PC-3 (cell line): ENCODE measurements at regions not wholly inside any gene's neighbourhood (a gene's known extent, or its start where the extent isn't known, plus 50 kb on each side); places are given as distances from the start of the nearest gene placed in this dataset.

Experiments used
- ATAC-seq: fragments of 200-7000 bp; cut with Tn5 transposase; 2 replicates; pipeline ENCODE4 v1.9.1; 2020; ENCODE audit warnings: mild to moderate bottlenecking, moderate library complexity
- BruUV-seq: library from RNA; stranded (reverse); fragments of 400-500 nt; replicated peaks from 2 replicates; lab custom pipeline; 2021; lab: Mats Ljungman, UMichigan
- CTCF ChIA-PET: fragments of 300-600 bp; sonication (Branson Sonifier 250); formaldehyde crosslinking; loops from one replicate; lab custom pipeline; 2022; ENCODE audit warnings: antibody characterized with exemption; lab: Charles Lee
- POLR2A ChIA-PET: fragments of 300-600 bp; sonication (Branson Sonifier 250); formaldehyde crosslinking; loops from one replicate; lab custom pipeline; 2022; ENCODE audit warnings: antibody characterized with exemption; ENCODE audit not compliant: unreplicated experiment; lab: Charles Lee
- DNase-seq: peaks from one replicate; pipeline ENCODE4 v3.0.0-alpha.2; 2015
- H2AFZ ChIP-seq: fragments of 300-600 bp; sonication (generic); 2 replicates; pipeline ENCODE4 v1.6.0; 2016; ENCODE audit warnings: antibody characterized with exemption, low read length
- H3F3A ChIP-seq: fragments of 300-600 bp; sonication (generic); one replicate; pipeline ENCODE4 v1.6.0; 2017; ENCODE audit warnings: antibody characterized with exemption, low read length, control low read depth, mild to moderate bottlenecking; ENCODE audit not compliant: unreplicated experiment
- H3K27ac ChIP-seq: fragments of 300-600 bp; sonication (generic); 2 replicates; pipeline ENCODE4 v1.5.1; 2016; ENCODE audit warnings: mild to moderate bottlenecking, low read length
- H3K27me3 ChIP-seq: fragments of 300-600 bp; sonication (generic); 2 replicates; pipeline ENCODE4 v1.6.1; 2016; ENCODE audit warnings: low read length, mixed read lengths
- H3K36me3 ChIP-seq: fragments of 300-600 bp; sonication (generic); 2 replicates; pipeline ENCODE4 v1.6.1; 2016; ENCODE audit warnings: low read depth, mixed run types, low read length, mixed read lengths
- H3K4me1 ChIP-seq: fragments of 300-600 bp; sonication (generic); 2 replicates; pipeline ENCODE4 v1.5.1; 2016; ENCODE audit warnings: low read length; ENCODE audit not compliant: insufficient read depth
- H3K4me2 ChIP-seq: fragments of 300-600 bp; sonication (generic); 2 replicates; pipeline ENCODE4 v1.6.0; 2016; ENCODE audit warnings: low read length
- H3K4me3 ChIP-seq: fragments of 300-600 bp; sonication (generic); 2 replicates; pipeline ENCODE4 v1.5.1; 2016; ENCODE audit warnings: mild to moderate bottlenecking, low read length, mixed read lengths
- H3K79me2 ChIP-seq: fragments of 300-600 bp; sonication (generic); 2 replicates; pipeline ENCODE4 v1.6.1; 2017; ENCODE audit warnings: low read length, mixed read lengths
- H3K9ac ChIP-seq: fragments of 300-600 bp; sonication (generic); 2 replicates; pipeline ENCODE4 v1.6.0; 2016; ENCODE audit warnings: mild to moderate bottlenecking, low read length
- H3K9me2 ChIP-seq: fragments of 300-600 bp; sonication (generic); replicated peaks from 2 replicates; pipeline ENCODE4 v1.6.1; 2016; ENCODE audit warnings: mixed run types, low read length, mixed read lengths
- H3K9me3 ChIP-seq: fragments of 300-600 bp; sonication (generic); 2 replicates; pipeline ENCODE4 v1.6.1; 2016; ENCODE audit warnings: low read length, mixed read lengths
- H4K20me1 ChIP-seq: fragments of 300-600 bp; sonication (generic); 2 replicates; pipeline ENCODE4 v1.6.1; 2016; ENCODE audit warnings: low read length, mixed read lengths
- CTCF ChIP-seq: fragments of 300-600 bp; sonication (generic); conservative IDR thresholded peaks from 2 replicates; pipeline ENCODE4 v1.5.1; 2017; ENCODE audit warnings: antibody characterized with exemption, low read depth, mild to moderate bottlenecking, low read length
- EZH2 ChIP-seq: fragments of 300-600 bp; sonication (generic); IDR thresholded peaks from one replicate; pipeline ENCODE4 v1.6.1; 2017; ENCODE audit warnings: antibody characterized with exemption, mild to moderate bottlenecking, low read length; ENCODE audit not compliant: unreplicated experiment
- EZH2phosphoT487 ChIP-seq: fragments of 300-600 bp; sonication (generic); IDR thresholded peaks from 2 replicates; pipeline ENCODE4 v1.6.1; 2018; ENCODE audit warnings: mild to moderate bottlenecking, antibody characterized with exemption, low read length, borderline replicate concordance
- intact Hi-C: fragments of 100-400 bp; cut with micrococcal nuclease; formaldehyde crosslinking; loops from 2 replicates; pipeline ENCODE4 v1.9.0; 2023

DNA sequence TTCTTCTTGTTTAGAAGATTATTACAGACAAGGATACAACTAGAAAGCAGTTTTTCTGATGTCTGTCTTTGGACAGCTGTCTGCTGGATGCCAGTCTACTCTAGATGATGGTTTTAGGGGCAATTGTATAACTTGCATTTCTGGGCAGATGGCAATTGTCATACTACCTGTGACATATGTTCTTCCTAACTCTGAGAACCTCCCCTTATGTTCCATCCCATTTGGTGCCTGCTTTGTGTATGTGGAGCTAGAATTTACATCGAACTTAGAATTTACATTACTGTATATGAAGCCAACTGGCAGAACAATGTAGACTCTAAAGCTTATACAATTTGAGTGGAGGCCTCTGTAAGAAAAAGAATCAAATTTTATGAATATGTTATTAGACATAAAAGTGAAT, 430.2 kb upstream of the SEL1L start:
- intact Hi-C loops: no loop called here
- Histone ChIP-seq H3K4me1 (no peaks in the 10 kb centered on the region), H3K27me3 (no peaks in the 10 kb centered on the region), H3K9me2 (no peaks in the 10 kb centered on the region), H3K79me2 (no peaks in the 10 kb centered on the region), H3K36me3 (no peaks in the 10 kb centered on the region), H3K9ac (no peak overlapping the region), H3F3A (no peaks in the 10 kb centered on the region), H3K9me3 (peaks cover 9% of the 10 kb centered on the region), H3K27ac (no peak overlapping the region), H4K20me1 (no peaks in the 10 kb centered on the region), H2AFZ (no peak overlapping the region), H3K4me3 (no peak overlapping the region), H3K4me2 (no peak overlapping the region)
- DNase-seq: no peak
- no peak for TF ChIP-seq EZH2phosphoT487
- TF ChIP-seq CTCF: no peak
- TF ChIP-seq EZH2: no peak
- ChIA-PET CTCF (no interaction called here), POLR2A (no interaction called here)
- no peak for ATAC-seq
- no TSS peak for BruUV-seq

- intact Hi-C loops: no loop called here
- TF ChIP-seq EZH2 (no peak), EZH2phosphoT487 (no peak), CTCF (no peak)
- H3K4me3 ChIP-seq: no peak overlapping the region
- no peaks in the 10 kb centered on the region for H3K9me2 ChIP-seq
- H3K4me2 ChIP-seq: no peak overlapping the region
- no TSS peak for BruUV-seq
- H3K36me3 ChIP-seq: no peaks in the 10 kb centered on the region
- no peak overlapping the region for H3K9ac ChIP-seq
- CTCF ChIA-PET: no interaction called here
- H2AFZ ChIP-seq: no peak overlapping the region
- H3K27ac ChIP-seq: no peak overlapping the region
- POLR2A ChIA-PET: no interaction called here
- no peaks in the 10 kb centered on the region for H3K27me3 ChIP-seq
- H4K20me1 ChIP-seq: no peaks in the 10 kb centered on the region
- ATAC-seq (no peak), DNase-seq (no peak)
- no peaks in the 10 kb centered on the region for H3F3A ChIP-seq
- H3K9me3 ChIP-seq: peaks cover 12% of the 10 kb centered on the region
- H3K4me1 ChIP-seq: no peaks in the 10 kb centered on the region
- H3K79me2 ChIP-seq: no peaks in the 10 kb centered on the region
Observed at GRCh38 chr14:81970307-81970706, 436.7 kb upstream of the SEL1L start.

DNA sequence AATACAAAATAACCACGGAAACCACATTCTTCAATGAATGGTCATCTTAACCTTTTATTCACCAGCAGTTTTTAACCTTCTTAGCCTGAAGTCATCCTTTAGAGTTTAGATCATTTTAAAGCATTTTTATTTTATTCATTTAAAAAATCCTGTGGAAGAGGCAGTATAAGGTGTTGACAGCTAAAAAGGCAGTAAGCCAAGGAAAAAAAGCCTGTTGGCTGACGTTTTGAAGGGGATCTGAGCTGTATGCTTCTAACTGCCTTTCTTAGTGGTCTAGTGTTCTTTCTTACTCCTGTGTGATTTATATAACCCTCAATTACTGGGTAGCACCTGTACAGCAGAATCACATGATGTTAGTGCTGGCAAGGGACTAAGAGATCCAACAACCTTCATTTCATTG, 438.3 kb upstream of the SEL1L start:
- no peaks in the 10 kb centered on the region for H3K4me1 ChIP-seq
- no peaks in the 10 kb centered on the region for H3K36me3 ChIP-seq
- no peak for TF ChIP-seq EZH2
- no peak for TF ChIP-seq CTCF
- TF ChIP-seq EZH2phosphoT487: no peak
- ATAC-seq: no peak
- POLR2A ChIA-PET: no interaction called here
- H3K4me3 ChIP-seq: no peak overlapping the region
- H3K4me2 ChIP-seq: no peak overlapping the region
- H3K27me3 ChIP-seq: no peaks in the 10 kb centered on the region
- no peak overlapping the region for H2AFZ ChIP-seq
- no peak overlapping the region for H3K27ac ChIP-seq
- no peaks in the 10 kb centered on the region for H3F3A ChIP-seq
- CTCF ChIA-PET: no interaction called here
- H3K9me3 ChIP-seq: peaks cover 12% of the 10 kb centered on the region
- BruUV-seq: no TSS peak
- H3K9me2 ChIP-seq: no peaks in the 10 kb centered on the region
- H3K79me2 ChIP-seq: no peaks in the 10 kb centered on the region
- no peak for DNase-seq
- H4K20me1 ChIP-seq: no peaks in the 10 kb centered on the region
- intact Hi-C loops: no loop called here
- H3K9ac ChIP-seq: no peak overlapping the region
